ENCODE measurements at regions not wholly inside any gene's neighbourhood (a gene's known extent, or its start where the extent isn't known, plus 50 kb on each side); places are given as distances from the start of the nearest gene placed in this dataset.

DNA sequence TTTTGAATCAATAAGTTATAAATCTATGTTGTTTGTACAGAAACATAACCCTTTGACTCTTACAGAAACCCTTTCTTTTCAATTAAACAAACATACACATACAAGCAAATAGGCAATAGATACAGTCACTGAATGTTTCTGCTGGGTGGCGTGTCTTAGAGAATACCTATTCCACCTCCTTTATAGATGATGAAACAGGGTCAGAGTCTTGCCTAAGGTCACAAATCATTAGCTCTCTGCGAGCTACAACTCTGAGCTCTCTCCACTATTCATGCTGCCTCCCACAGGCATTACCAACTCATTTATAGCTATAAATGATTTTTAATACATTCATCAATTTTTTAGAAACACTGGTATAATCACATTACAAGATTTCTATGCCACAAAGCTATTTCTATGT, 152.6 kb downstream of the RSL24D1 start:
- no peaks in the 10 kb centered on the region for H3K9me2 ChIP-seq (replicated peaks; ENCODE audit: insufficient read depth)
- H3K4me1 ChIP-seq (ENCODE audit: insufficient read depth) = no peaks in the 10 kb centered on the region
- WGBS (ENCODE audit: low lambda C conversion rate, missing lambda C conversion rate) = 49% methylated on average over 2 of the region's 2 CpGs

DNA sequence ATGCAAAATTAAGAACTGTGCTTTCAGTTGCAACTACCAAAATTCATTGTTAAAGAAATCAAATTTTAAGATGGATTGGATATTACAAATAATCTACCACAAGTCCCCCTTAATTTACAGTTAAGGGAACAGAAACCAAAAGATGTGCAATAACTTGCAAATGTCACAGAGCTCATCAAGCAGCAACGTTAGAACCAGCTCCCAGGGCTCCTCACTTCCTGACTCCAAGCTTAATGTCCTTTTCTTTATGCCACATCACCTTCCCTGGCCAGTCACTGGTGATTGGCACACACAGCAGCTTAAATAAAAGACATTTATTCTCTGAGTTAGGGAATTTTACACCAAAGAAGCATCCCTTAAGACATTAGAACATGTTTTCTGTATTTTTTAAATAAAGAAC, 159.7 kb downstream of the RSL24D1 start:
- no peak overlapping the region for H3K4me2 ChIP-seq
- H3K27me3 ChIP-seq = no peaks in the 10 kb centered on the region
- H3K9me2 ChIP-seq (replicated peaks; ENCODE audit: insufficient read depth) = no peaks in the 10 kb centered on the region
- no peak overlapping the region for H2AFZ ChIP-seq
- H3K4me3 ChIP-seq = no peak overlapping the region
- DNase-seq (ENCODE audit: low spot score) = no peak
- WGBS (ENCODE audit: low lambda C conversion rate, missing lambda C conversion rate) = 11% methylated on average over 1 of the region's 1 CpG
- no peaks in the 10 kb centered on the region for H4K20me1 ChIP-seq (ENCODE audit: insufficient read depth, poor library complexity, severe bottlenecking)
- no peaks in the 10 kb centered on the region for H3K4me1 ChIP-seq (ENCODE audit: insufficient read depth)
- TF ChIP-seq EZH2 (IDR thresholded peaks at IDR 0.05; ENCODE audit: borderline replicate concordance) = no peak
- TF ChIP-seq CTCF (IDR thresholded peaks at IDR 0.05; ENCODE audit: poor library complexity) = no peak
- no peak for TF ChIP-seq EZH2phosphoT487 (IDR thresholded peaks at IDR 0.05; ENCODE audit: low read depth, severe bottlenecking, unreplicated experiment)
- no peaks in the 10 kb centered on the region for H3K79me2 ChIP-seq
- no peak overlapping the region for H3K27ac ChIP-seq
- H3K36me3 ChIP-seq (replicated peaks; ENCODE audit: insufficient read depth, low read depth) = no peaks in the 10 kb centered on the region
- H3K9me3 ChIP-seq (ENCODE audit: low read depth) = no peaks in the 10 kb centered on the region

More for the DNA sequence above, 152.6 kb downstream of the RSL24D1 start:
- no peaks in the 10 kb centered on the region for H3K79me2 ChIP-seq
- H4K20me1 ChIP-seq (ENCODE audit: insufficient read depth, poor library complexity, severe bottlenecking) = no peaks in the 10 kb centered on the region
- H3K4me2 ChIP-seq = no peak overlapping the region
- no peaks in the 10 kb centered on the region for H3K36me3 ChIP-seq (replicated peaks; ENCODE audit: insufficient read depth, low read depth)
- H3K4me3 ChIP-seq = no peak overlapping the region
- TF ChIP-seq EZH2 (IDR thresholded peaks at IDR 0.05; ENCODE audit: borderline replicate concordance) = no peak
- TF ChIP-seq EZH2phosphoT487 (IDR thresholded peaks at IDR 0.05; ENCODE audit: low read depth, severe bottlenecking, unreplicated experiment) = no peak
- no peak for TF ChIP-seq CTCF (IDR thresholded peaks at IDR 0.05; ENCODE audit: poor library complexity)
- H3K27me3 ChIP-seq = no peaks in the 10 kb centered on the region
- H2AFZ ChIP-seq = no peak overlapping the region
- DNase-seq (ENCODE audit: low spot score) = no peak
- H3K9me3 ChIP-seq (ENCODE audit: low read depth) = no peaks in the 10 kb centered on the region
- no peak overlapping the region for H3K27ac ChIP-seq

- WGBS (ENCODE audit: low lambda C conversion rate, missing lambda C conversion rate) = 75% methylated on average over 2 of the region's 2 CpGs
- Histone ChIP-seq H3K9me3 (ENCODE audit: low read depth) (no peaks in the 10 kb centered on the region), H4K20me1 (ENCODE audit: insufficient read depth, poor library complexity, severe bottlenecking) (no peaks in the 10 kb centered on the region), H3K79me2 (no peaks in the 10 kb centered on the region), H3K4me1 (ENCODE audit: insufficient read depth) (no peaks in the 10 kb centered on the region), H3K4me2 (no peak overlapping the region), H3K9me2 (replicated peaks; ENCODE audit: insufficient read depth) (no peaks in the 10 kb centered on the region), H2AFZ (no peak overlapping the region), H3K4me3 (no peak overlapping the region), H3K36me3 (replicated peaks; ENCODE audit: insufficient read depth, low read depth) (no peaks in the 10 kb centered on the region), H3K27ac (no peak overlapping the region), H3K27me3 (no peaks in the 10 kb centered on the region)
- TF ChIP-seq EZH2phosphoT487 (IDR thresholded peaks at IDR 0.05; ENCODE audit: low read depth, severe bottlenecking, unreplicated experiment) (no peak), CTCF (IDR thresholded peaks at IDR 0.05; ENCODE audit: poor library complexity) (no peak), EZH2 (IDR thresholded peaks at IDR 0.05; ENCODE audit: borderline replicate concordance) (no peak)
- no peak for DNase-seq (ENCODE audit: low spot score)
Observed at GRCh38 chr15:55035749-55036148, 161.0 kb downstream of the RSL24D1 start.

DNA sequence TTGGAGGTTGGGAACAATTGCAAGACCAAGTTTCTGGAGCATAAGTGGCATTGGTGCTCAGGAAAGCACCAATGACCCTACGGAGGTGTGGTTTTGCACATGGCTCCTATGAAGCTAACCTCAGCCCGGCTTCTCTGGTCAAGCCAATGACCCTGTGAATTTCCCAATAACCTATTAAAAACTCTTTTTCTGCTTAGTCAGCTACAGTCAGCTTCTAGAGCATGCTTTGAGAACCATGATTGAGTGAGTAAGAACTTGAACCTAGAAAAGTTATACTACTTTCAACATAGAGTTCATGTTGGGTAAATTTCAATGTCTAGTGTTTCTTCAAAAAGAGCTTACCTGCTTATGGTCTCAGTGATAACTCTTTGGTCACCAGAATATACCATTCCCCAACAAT, 163.2 kb downstream of the RSL24D1 start:
- Histone ChIP-seq H4K20me1 (ENCODE audit: insufficient read depth, poor library complexity, severe bottlenecking) (no peaks in the 10 kb centered on the region), H3K79me2 (no peaks in the 10 kb centered on the region), H2AFZ (no peak overlapping the region), H3K9me2 (replicated peaks; ENCODE audit: insufficient read depth) (no peaks in the 10 kb centered on the region), H3K4me1 (ENCODE audit: insufficient read depth) (no peaks in the 10 kb centered on the region), H3K27ac (no peak overlapping the region), H3K4me2 (no peak overlapping the region), H3K4me3 (no peak overlapping the region), H3K9me3 (ENCODE audit: low read depth) (no peaks in the 10 kb centered on the region), H3K36me3 (replicated peaks; ENCODE audit: insufficient read depth, low read depth) (no peaks in the 10 kb centered on the region), H3K27me3 (no peaks in the 10 kb centered on the region)
- TF ChIP-seq CTCF (IDR thresholded peaks at IDR 0.05; ENCODE audit: poor library complexity) = no peak
- TF ChIP-seq EZH2phosphoT487 (IDR thresholded peaks at IDR 0.05; ENCODE audit: low read depth, severe bottlenecking, unreplicated experiment) = no peak
- TF ChIP-seq EZH2 (IDR thresholded peaks at IDR 0.05; ENCODE audit: borderline replicate concordance) = no peak
- 66% methylated on average over 2 of the region's 2 CpGs for WGBS (ENCODE audit: low lambda C conversion rate, missing lambda C conversion rate)
- no peak for DNase-seq (ENCODE audit: low spot score)

All from hepatocyte (in vitro differentiated cells).